ENCODE measurements at regions not wholly inside any gene's neighbourhood (a gene's known extent, or its start where the extent isn't known, plus 50 kb on each side); places are given as distances from the start of the nearest gene placed in this dataset.
"Not testable (repeated sequence)": the region's sequence is repeated elsewhere in the genome, so short reads cannot be mapped to it uniquely, and the experiment has no call there.

- Mint-ChIP-seq H3K9me3 (no peaks in the 10 kb centered on the region), H3K27ac (no peak overlapping the region), H3K4me1 (no peaks in the 10 kb centered on the region), H3K4me3 (no peak overlapping the region), H3K27me3 (no peaks in the 10 kb centered on the region)
- DNase-seq: no peak
- no peak for ATAC-seq
Observed at GRCh38 chr17:54694287-54694887, 206.3 kb upstream of the TOM1L1 start.

GRCh38 chr17:54712798-54713197 lies 187.9 kb upstream of the TOM1L1 start:
- H3K27ac Mint-ChIP-seq, H3K4me3 Mint-ChIP-seq, H3K4me1 Mint-ChIP-seq: not testable (repeated sequence)

DNA sequence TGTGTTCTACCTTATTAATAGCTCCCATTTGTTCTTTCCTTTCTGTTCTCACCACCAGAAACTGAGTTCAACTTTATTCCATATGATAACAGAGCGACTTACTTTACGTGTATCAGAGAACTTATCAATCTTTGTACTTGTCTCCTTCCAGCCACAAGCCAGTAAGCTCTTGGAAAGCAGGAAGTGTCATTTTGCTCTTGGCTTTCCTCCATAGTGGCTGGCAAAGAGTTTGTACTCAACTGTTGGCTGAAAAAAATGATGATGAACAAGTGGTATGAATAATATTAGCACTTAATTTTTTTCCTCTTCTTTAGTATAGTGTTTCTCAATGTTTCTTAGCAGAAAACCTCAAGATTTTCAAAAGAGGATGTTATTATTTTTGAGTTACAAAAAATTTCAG lies 182.4 kb upstream of the TOM1L1 start:
- Mint-ChIP-seq H3K4me1 (no peaks in the 10 kb centered on the region), H3K9me3 (no peaks in the 10 kb centered on the region), H3K27me3 (no peaks in the 10 kb centered on the region), H3K27ac (no peak overlapping the region), H3K4me3 (no peak overlapping the region)
- DNase-seq: no peak
- no peak for ATAC-seq

More at GRCh38 chr17:54712798-54713197, 187.9 kb upstream of the TOM1L1 start:
- DNase-seq, H3K9me3 Mint-ChIP-seq, H3K27me3 Mint-ChIP-seq, ATAC-seq: not testable (repeated sequence)

DNA sequence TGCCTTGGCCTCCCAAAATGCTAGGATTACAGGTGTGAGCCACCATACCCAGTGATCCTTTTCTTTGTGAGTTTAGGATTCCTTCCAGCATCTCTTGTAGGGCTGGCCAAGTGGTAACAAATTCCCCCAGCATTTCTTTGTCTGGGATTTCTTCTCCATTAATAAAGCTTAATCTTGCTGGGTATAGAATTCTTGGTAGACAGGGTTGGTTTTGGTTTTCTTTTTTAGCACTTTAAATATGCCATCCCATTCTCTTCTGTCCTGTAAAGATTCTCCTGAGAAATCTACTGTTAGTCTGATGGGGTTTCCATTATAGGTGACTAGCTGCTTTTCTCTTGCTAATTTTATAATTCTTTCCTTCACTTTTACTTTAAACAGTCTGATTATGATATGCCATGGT lies 173.0 kb upstream of the TOM1L1 start:
- no peak overlapping the region for H3K4me3 Mint-ChIP-seq
- no peaks in the 10 kb centered on the region for H3K27me3 Mint-ChIP-seq
- H3K4me1 Mint-ChIP-seq: no peaks in the 10 kb centered on the region
- peaks cover 10 to 48% of the 10 kb centered on the region in 2 donors for H3K9me3 Mint-ChIP-seq
- H3K27ac Mint-ChIP-seq: no peak overlapping the region
- ATAC-seq: no peak
- no peak for DNase-seq

DNA sequence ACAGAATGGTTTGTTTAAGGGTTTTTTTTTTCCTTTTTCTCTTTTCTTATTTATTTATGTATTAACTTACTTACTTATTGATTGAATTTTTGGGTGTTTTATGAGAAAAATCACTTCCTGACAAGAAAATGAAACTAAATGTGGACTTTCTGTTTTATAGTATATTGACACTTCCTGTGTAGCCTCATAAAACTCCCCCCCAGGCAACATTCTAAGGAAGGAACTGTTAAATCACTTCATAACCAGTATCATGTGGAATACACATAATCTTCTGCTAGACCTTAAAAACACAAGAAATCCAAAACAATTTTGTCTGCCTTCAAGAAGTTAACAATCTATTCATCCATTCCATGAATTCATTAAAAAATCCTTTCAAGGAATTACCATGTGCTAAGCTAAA lies 164.1 kb upstream of the TOM1L1 start:
- Mint-ChIP-seq H3K27ac (no peak overlapping the region), H3K27me3 (peaks cover 10% of the 10 kb centered on the region), H3K9me3 (peaks cover 0 to 4% of the 10 kb centered on the region in 2 donors), H3K4me1 (no peaks in the 10 kb centered on the region), H3K4me3 (no peak overlapping the region)
- DNase-seq: no peak
- ATAC-seq: no peak

GRCh38 chr17:54738496-54738895 lies 162.2 kb upstream of the TOM1L1 start:
- Mint-ChIP-seq H3K4me3 (no peak overlapping the region), H3K27ac (no peak overlapping the region), H3K9me3 (peaks cover 0 to 4% of the 10 kb centered on the region in 2 donors), H3K27me3 (peaks cover 10% of the 10 kb centered on the region), H3K4me1 (no peaks in the 10 kb centered on the region)
- ATAC-seq (no peak), DNase-seq (no peak)

DNA sequence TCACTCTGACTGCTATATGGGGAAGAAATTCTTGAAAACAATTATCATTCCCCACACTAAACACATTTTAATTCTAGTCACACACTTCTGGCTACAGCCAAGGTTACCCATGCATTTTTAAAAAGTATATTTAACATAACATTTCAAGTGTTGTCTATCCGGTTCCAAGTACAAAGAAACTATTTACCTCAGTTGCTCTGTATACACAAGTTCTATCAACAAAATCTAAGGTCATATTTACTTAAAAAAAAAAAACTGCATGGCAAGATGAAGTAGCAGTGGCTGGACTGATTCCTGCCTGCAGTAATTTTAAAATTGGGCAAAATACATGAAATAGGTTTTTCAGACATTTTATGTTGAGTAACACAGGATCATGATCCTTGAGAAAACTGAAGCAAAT lies 155.9 kb upstream of the TOM1L1 start:
- no peak for ATAC-seq
- H3K4me1 Mint-ChIP-seq: no peaks in the 10 kb centered on the region
- no peak overlapping the region for H3K4me3 Mint-ChIP-seq
- peaks cover 21 to 23% of the 10 kb centered on the region in 2 donors for H3K9me3 Mint-ChIP-seq
- DNase-seq: no peak
- peaks cover 10% of the 10 kb centered on the region for H3K27me3 Mint-ChIP-seq
- no peak overlapping the region for H3K27ac Mint-ChIP-seq

DNA sequence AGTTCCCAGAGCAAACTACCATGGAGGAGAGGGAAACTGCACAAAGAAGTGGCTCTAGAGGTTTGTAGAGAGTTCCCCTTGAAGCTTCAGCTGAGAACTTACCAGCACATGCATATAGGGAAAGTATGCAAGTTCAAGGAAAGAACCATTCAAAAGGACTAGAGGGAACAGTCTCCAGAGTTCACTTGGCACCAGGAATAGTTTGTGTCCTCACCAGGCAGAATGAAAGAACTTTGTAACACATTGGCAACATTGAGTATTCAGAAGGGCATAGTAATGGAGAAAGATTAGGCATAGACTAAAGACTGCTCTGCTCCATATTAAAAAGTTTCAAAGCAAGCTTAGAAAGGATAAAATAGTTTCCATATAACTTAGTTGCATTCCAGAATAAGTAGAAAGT lies 155.4 kb upstream of the TOM1L1 start:
- ATAC-seq: no peak
- Mint-ChIP-seq H3K9me3 (peaks cover 21 to 23% of the 10 kb centered on the region in 2 donors), H3K27me3 (peaks cover 10% of the 10 kb centered on the region), H3K4me3 (no peak overlapping the region), H3K27ac (no peak overlapping the region), H3K4me1 (no peaks in the 10 kb centered on the region)
- DNase-seq: no peak

GRCh38 chr17:54745862-54746261 lies 154.8 kb upstream of the TOM1L1 start:
- DNase-seq (no peak), ATAC-seq (no peak)
- no peaks in the 10 kb centered on the region for H3K4me1 Mint-ChIP-seq
- H3K9me3 Mint-ChIP-seq: peaks cover 21 to 29% of the 10 kb centered on the region in 2 donors
- H3K4me3 Mint-ChIP-seq: no peak overlapping the region
- no peak overlapping the region for H3K27ac Mint-ChIP-seq
- H3K27me3 Mint-ChIP-seq: peaks cover 7% of the 10 kb centered on the region

DNA sequence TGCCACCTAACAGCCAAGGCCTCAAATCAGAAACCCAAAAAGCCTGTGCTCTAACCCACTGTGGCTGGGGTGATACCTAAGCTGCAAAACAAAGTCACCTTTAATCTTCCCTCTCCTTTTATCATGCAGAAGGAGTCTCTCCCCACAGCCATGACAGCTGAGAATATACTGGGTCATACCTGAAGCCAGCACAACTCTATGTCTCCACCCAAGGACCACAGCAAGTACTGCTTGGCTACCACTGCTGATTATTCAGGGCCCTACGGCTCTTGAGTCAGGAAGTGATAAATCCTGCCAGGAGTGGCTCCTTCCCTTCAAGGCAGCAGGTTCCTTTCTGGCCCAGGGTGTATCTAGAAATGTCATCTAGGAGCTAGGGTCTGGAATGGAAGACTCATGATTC lies 151.5 kb upstream of the TOM1L1 start:
- ATAC-seq (no peak), DNase-seq (no peak)
- Mint-ChIP-seq H3K9me3 (peaks cover 14 to 24% of the 10 kb centered on the region in 2 donors), H3K27me3 (no peaks in the 10 kb centered on the region), H3K4me3 (no peak overlapping the region), H3K27ac (no peak overlapping the region), H3K4me1 (no peaks in the 10 kb centered on the region)

GRCh38 chr17:54754560-54754959 lies 146.1 kb upstream of the TOM1L1 start:
- Mint-ChIP-seq H3K27ac (no peak overlapping the region), H3K4me3 (no peak overlapping the region), H3K9me3 (peaks cover 0 to 8% of the 10 kb centered on the region in 2 donors), H3K27me3 (no peaks in the 10 kb centered on the region), H3K4me1 (no peaks in the 10 kb centered on the region)
- ATAC-seq: no peak
- no peak for DNase-seq

GRCh38 chr17:54760836-54761235 lies 139.8 kb upstream of the TOM1L1 start:
- Mint-ChIP-seq H3K27ac (no peak overlapping the region), H3K9me3 (peaks cover 9 to 10% of the 10 kb centered on the region in 2 donors), H3K27me3 (no peaks in the 10 kb centered on the region), H3K4me1 (no peaks in the 10 kb centered on the region), H3K4me3 (no peak overlapping the region)
- DNase-seq (no peak), ATAC-seq (no peak)

DNA sequence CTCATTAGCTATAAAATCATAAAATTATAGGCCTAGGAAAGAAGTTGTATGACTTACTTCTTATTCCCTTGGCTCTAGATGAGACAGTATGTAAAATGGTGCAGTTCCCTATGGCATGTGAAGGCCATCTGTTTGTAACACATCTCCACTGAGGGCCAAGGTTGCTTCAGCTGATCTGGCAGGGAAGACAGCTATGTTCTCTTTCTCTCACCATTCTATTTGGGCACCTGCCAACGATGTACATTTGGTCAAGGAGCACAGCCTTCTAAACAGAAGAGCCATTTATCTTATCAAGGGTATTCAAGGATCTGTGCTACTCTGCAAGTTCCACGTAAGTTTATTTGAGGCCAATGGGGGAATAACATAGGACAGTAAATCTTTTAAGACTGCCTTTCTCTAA lies 129.8 kb upstream of the TOM1L1 start:
- Mint-ChIP-seq H3K27ac (no peak overlapping the region), H3K9me3 (no peaks in the 10 kb centered on the region), H3K27me3 (no peaks in the 10 kb centered on the region), H3K4me3 (no peak overlapping the region), H3K4me1 (no peaks in the 10 kb centered on the region)
- ATAC-seq: no peak
- DNase-seq: no peak

- ATAC-seq (no peak), DNase-seq (no peak)
- H3K9me3 Mint-ChIP-seq: no peaks in the 10 kb centered on the region
- H3K27ac Mint-ChIP-seq: no peak overlapping the region
- no peaks in the 10 kb centered on the region for H3K4me1 Mint-ChIP-seq
- H3K27me3 Mint-ChIP-seq: no peaks in the 10 kb centered on the region
- no peak overlapping the region for H3K4me3 Mint-ChIP-seq
Observed at GRCh38 chr17:54771409-54771915, 129.2 kb upstream of the TOM1L1 start.

- ATAC-seq: no peak
- no peak overlapping the region for H3K27ac Mint-ChIP-seq
Observed at GRCh38 chr17:54780238-54780637, 120.4 kb upstream of the TOM1L1 start.

GRCh38 chr17:54781389-54781788 lies 119.3 kb upstream of the TOM1L1 start:
- H3K4me3 Mint-ChIP-seq: no peak overlapping the region

More at GRCh38 chr17:54780238-54780637, 120.4 kb upstream of the TOM1L1 start:
- no peaks in the 10 kb centered on the region for H3K9me3 Mint-ChIP-seq
- no peak overlapping the region for H3K4me3 Mint-ChIP-seq
- no peaks in the 10 kb centered on the region for H3K27me3 Mint-ChIP-seq
- H3K4me1 Mint-ChIP-seq: no peaks in the 10 kb centered on the region
- no peak for DNase-seq

DNA sequence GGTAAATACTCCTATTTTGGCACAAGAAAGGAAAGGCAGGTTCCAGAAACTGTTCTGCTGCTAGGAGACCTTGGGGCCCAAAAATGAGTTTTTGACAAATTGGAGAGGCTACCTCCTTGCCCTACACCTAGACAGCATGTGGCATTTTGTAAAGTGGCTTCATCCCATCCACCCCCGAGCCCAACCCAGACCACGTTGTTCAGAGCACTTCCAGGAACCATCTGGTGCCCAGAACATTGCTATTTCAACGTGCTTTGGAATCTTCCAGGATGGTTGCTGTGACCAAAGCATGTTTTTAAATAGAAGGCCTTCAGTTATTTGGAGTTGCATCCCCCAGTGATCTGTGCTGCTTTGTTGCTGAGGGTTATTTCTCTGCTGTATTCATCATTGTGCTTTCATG lies 116.3 kb upstream of the TOM1L1 start:
- DNase-seq (no peak), ATAC-seq (no peak)
- no peaks in the 10 kb centered on the region for H3K4me1 Mint-ChIP-seq
- no peaks in the 10 kb centered on the region for H3K27me3 Mint-ChIP-seq
- no peaks in the 10 kb centered on the region for H3K9me3 Mint-ChIP-seq
- H3K4me3 Mint-ChIP-seq: no peak overlapping the region
- no peak overlapping the region for H3K27ac Mint-ChIP-seq

More at GRCh38 chr17:54781389-54781788, 119.3 kb upstream of the TOM1L1 start:
- H3K27ac Mint-ChIP-seq: no peak overlapping the region
- H3K4me1 Mint-ChIP-seq: no peaks in the 10 kb centered on the region
- DNase-seq: no peak
- no peak for ATAC-seq
- no peaks in the 10 kb centered on the region for H3K9me3 Mint-ChIP-seq
- H3K27me3 Mint-ChIP-seq: no peaks in the 10 kb centered on the region
